HEK293 (cell line): ENCODE measurements at regions not wholly inside any gene's neighbourhood (a gene's known extent, or its start where the extent isn't known, plus 50 kb on each side); places are given as distances from the start of the nearest gene placed in this dataset.
"Not testable (repeated sequence)": the region's sequence is repeated elsewhere in the genome, so short reads cannot be mapped to it uniquely, and the experiment has no call there.

Experiments
- CTCF ChIA-PET: fragments of 350-600 bp; formaldehyde crosslinking; extraction: SDS; loops from one replicate; lab custom pipeline; 2021; ENCODE audit warnings: antibody characterized with exemption; lab: Yijun Ruan, JAX
- POLR2A ChIA-PET: fragments of 300-600 bp; formaldehyde crosslinking; extraction: SDS; loops from one replicate; lab custom pipeline; 2020; ENCODE audit warnings: antibody characterized with exemption, inconsistent platforms; lab: Yijun Ruan, JAX
- H3K27ac ChIP-seq: fragments of 200-500 bp; sonication (Bioruptor generic); 2 replicates; pipeline ENCODE4 v1.5.1; 2014; ENCODE audit warnings: low read depth, low read length, control low read depth, inconsistent platforms; ENCODE audit errors: extremely low read depth
- H3K36me3 ChIP-seq, 2 experiments: fragments of 200-500 bp in 1 of 2; sonication (Bioruptor generic) in 1 of 2; 1 replicate in 1 of 2; 2 replicates in 1 of 2; pipeline ENCODE4 v1.5.1; 2014 to 2017; ENCODE audit warnings: inconsistent platforms in 2 of 2, low read length in 2 of 2; ENCODE audit not compliant: control insufficient read depth in 2 of 2, insufficient read depth in 1 of 2
- H3K4me1 ChIP-seq: fragments of 200-500 bp; sonication (Bioruptor generic); 2 replicates; pipeline ENCODE4 v1.5.1; 2014; ENCODE audit warnings: mild to moderate bottlenecking, low read length, inconsistent platforms; ENCODE audit not compliant: control insufficient read depth, insufficient read depth
- H3K4me3 ChIP-seq: 2 replicates; pipeline ENCODE4 v1.5.1; 2011; ENCODE audit warnings: low read depth, mild to moderate bottlenecking, control low read depth, low read length, moderate library complexity
- H3K9me3 ChIP-seq: fragments of 200-500 bp; sonication (Bioruptor generic); 2 replicates; pipeline ENCODE4 v1.5.1; 2014; ENCODE audit warnings: low read depth, low read length, inconsistent platforms; ENCODE audit not compliant: control insufficient read depth, insufficient read depth
- EGR2 ChIP-seq: fragments of 450-650 bp; formaldehyde crosslinking; IDR thresholded peaks from 2 replicates; pipeline ENCODE4 v1.5.1; 2016; ENCODE audit warnings: low read depth, missing biosample characterization, missing genetic modification characterization
- MZF1 ChIP-seq: fragments of 450-650 bp; formaldehyde crosslinking; IDR thresholded peaks from 2 replicates; pipeline ENCODE4 v1.5.1; 2017; ENCODE audit warnings: missing biosample characterization, missing genetic modification characterization, borderline replicate concordance
- SP7 ChIP-seq: fragments of 450-650 bp; formaldehyde crosslinking; IDR thresholded peaks from 2 replicates; pipeline ENCODE4 v1.5.1; 2016; ENCODE audit warnings: missing biosample characterization, missing genetic modification characterization
- ZBTB20 ChIP-seq: fragments of 450-650 bp; formaldehyde crosslinking; IDR thresholded peaks from 2 replicates; pipeline ENCODE4 v1.5.1; 2016; ENCODE audit warnings: missing biosample characterization, missing genetic modification characterization
- ZBTB8A ChIP-seq: fragments of 450-650 bp; formaldehyde crosslinking; IDR thresholded peaks from 2 replicates; pipeline ENCODE4 v1.5.1; 2016; ENCODE audit warnings: missing biosample characterization, missing genetic modification characterization
- ZNF16 ChIP-seq: fragments of 450-650 bp; formaldehyde crosslinking; IDR thresholded peaks from 2 replicates; pipeline ENCODE4 v1.5.1; 2016; ENCODE audit warnings: low read depth, missing biosample characterization, missing genetic modification characterization
- ZNF169 ChIP-seq: fragments of 450-650 bp; formaldehyde crosslinking; IDR thresholded peaks from 2 replicates; pipeline ENCODE4 v1.5.1; 2016; ENCODE audit warnings: missing biosample characterization, missing genetic modification characterization
- ZNF175 ChIP-seq: fragments of 450-650 bp; formaldehyde crosslinking; IDR thresholded peaks from 2 replicates; pipeline ENCODE4 v1.5.1; 2016; ENCODE audit warnings: missing biosample characterization, missing genetic modification characterization
- ZNF211 ChIP-seq: fragments of 450-650 bp; formaldehyde crosslinking; IDR thresholded peaks from 2 replicates; pipeline ENCODE4 v1.5.1; 2016; ENCODE audit warnings: low read depth, missing biosample characterization, missing genetic modification characterization
- ZNF23 ChIP-seq: fragments of 450-650 bp; formaldehyde crosslinking; IDR thresholded peaks from 2 replicates; pipeline ENCODE4 v1.5.1; 2016; ENCODE audit warnings: missing biosample characterization, missing genetic modification characterization, borderline replicate concordance
- ZNF292 ChIP-seq: fragments of 450-650 bp; formaldehyde crosslinking; IDR thresholded peaks from 2 replicates; pipeline ENCODE4 v1.5.1; 2016; ENCODE audit warnings: low read depth, missing biosample characterization, missing genetic modification characterization, borderline replicate concordance
- ZNF416 ChIP-seq: fragments of 450-650 bp; formaldehyde crosslinking; IDR thresholded peaks from 2 replicates; pipeline ENCODE4 v1.5.1; 2016; ENCODE audit warnings: missing biosample characterization, missing genetic modification characterization
- ZNF48 ChIP-seq: fragments of 450-650 bp; formaldehyde crosslinking; IDR thresholded peaks from 2 replicates; pipeline ENCODE4 v1.5.1; 2016; ENCODE audit warnings: missing biosample characterization, missing genetic modification characterization
- ZNF510 ChIP-seq: fragments of 450-650 bp; formaldehyde crosslinking; IDR thresholded peaks from 2 replicates; pipeline ENCODE4 v1.5.1; 2018; ENCODE audit warnings: mild to moderate bottlenecking, missing genetic modification characterization, missing biosample characterization; ENCODE audit not compliant: insufficient replicate concordance
- ZNF530 ChIP-seq: fragments of 450-650 bp; formaldehyde crosslinking; IDR thresholded peaks from 2 replicates; pipeline ENCODE4 v1.5.1; 2016; ENCODE audit warnings: low read depth, missing biosample characterization, missing genetic modification characterization
- ZNF555 ChIP-seq: fragments of 450-650 bp; formaldehyde crosslinking; conservative IDR thresholded peaks from 2 replicates; pipeline ENCODE4 v1.5.1; 2017; ENCODE audit warnings: missing biosample characterization, mild to moderate bottlenecking, missing genetic modification characterization, inconsistent platforms
- ZNF610 ChIP-seq: fragments of 450-650 bp; formaldehyde crosslinking; IDR thresholded peaks from 2 replicates; pipeline ENCODE4 v1.5.1; 2016; ENCODE audit warnings: missing biosample characterization, missing genetic modification characterization, borderline replicate concordance
- ZNF660 ChIP-seq: fragments of 450-650 bp; IDR thresholded peaks from 2 replicates; pipeline ENCODE4 v1.5.1; 2018; ENCODE audit warnings: missing biosample characterization, mild to moderate bottlenecking, missing genetic modification characterization
- ZNF776 ChIP-seq: fragments of 450-650 bp; formaldehyde crosslinking; IDR thresholded peaks from 2 replicates; pipeline ENCODE4 v1.5.0; 2017; ENCODE audit warnings: missing biosample characterization, missing genetic modification characterization, borderline replicate concordance
- ZNF777 ChIP-seq: fragments of 450-650 bp; formaldehyde crosslinking; IDR thresholded peaks from 2 replicates; pipeline ENCODE4 v1.5.1; 2017; ENCODE audit warnings: missing biosample characterization, missing genetic modification characterization, borderline replicate concordance
- TF ChIP-seq, protein P1 (sequence below): fragments of 450-650 bp; IDR thresholded peaks from 2 replicates; pipeline ENCODE4 v1.5.1; 2018; ENCODE audit warnings: missing biosample characterization, missing genetic modification characterization
- TF ChIP-seq, protein P2 (sequence below): fragments of 450-650 bp; formaldehyde crosslinking; conservative IDR thresholded peaks from 2 replicates; pipeline ENCODE4 v1.5.1; 2016; ENCODE audit warnings: low read depth, missing biosample characterization, missing genetic modification characterization
- TF ChIP-seq, protein P3 (sequence below): fragments of 450-650 bp; formaldehyde crosslinking; IDR thresholded peaks from 2 replicates; pipeline ENCODE4 v1.5.1; 2017; ENCODE audit warnings: missing biosample characterization, missing genetic modification characterization
- TF ChIP-seq, protein P4 (sequence below): fragments of 450-650 bp; formaldehyde crosslinking; IDR thresholded peaks from 2 replicates; pipeline ENCODE4 v1.5.1; 2017; ENCODE audit warnings: missing biosample characterization, missing genetic modification characterization

DNA sequence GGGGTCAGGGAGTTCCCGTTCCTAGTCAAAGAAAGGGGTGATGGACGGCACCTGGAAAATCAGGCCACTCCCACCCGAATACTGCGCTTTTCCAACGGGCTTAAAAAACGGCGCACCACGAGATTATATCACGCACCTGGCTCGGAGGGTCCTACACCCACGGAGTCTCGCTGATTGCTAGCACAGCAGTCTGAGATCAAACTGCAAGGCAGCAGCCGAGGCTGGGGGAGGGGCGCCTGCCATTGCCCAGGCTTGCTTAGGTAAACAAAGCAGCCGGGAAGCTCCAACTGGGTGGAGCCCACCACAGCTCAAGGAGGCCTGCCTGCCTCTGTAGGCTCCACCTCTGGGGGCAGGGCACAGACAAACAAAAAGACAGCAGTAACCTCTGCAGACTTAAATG, 100.1 kb upstream of the IQCM start:
- POLR2A ChIA-PET, H3K4me3 ChIP-seq, H3K36me3 ChIP-seq, H3K9me3 ChIP-seq, H3K27ac ChIP-seq: not testable (repeated sequence)
- CTCF ChIA-PET = interaction anchor here (0.7 to 1.0 kb wide), 2 partner anchors 15 to 144 kb away, joined by 3 read pairs; no protein-coding TSS in a partner anchor
- peaks cover 16% of the 10 kb centered on the region for H3K4me1 ChIP-seq

DNA sequence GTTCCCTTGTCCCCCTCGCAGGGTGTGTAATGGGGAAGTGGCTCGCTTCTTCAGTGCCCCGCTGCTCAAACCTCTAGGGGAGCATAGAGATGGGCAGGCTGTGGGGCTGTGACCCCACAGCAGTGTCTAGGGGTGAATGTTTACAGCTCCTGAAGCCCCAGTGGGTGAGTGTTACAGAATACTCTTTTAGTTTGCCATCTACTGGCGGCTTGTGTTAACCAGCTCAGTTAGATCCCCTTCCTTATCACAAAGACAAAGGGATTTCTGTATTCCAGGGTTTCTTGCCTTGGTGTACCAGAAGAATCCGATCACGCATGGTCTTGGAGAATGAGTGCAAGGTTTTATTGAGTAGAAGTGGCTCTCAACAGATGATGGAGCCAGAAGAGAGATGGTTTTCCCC, 108.1 kb upstream of the IQCM start:
- Histone ChIP-seq H3K27ac (no peak overlapping the region), H3K4me1 (no peaks in the 10 kb centered on the region), H3K36me3 (no peaks in the 10 kb centered on the region), H3K4me3 (no peak overlapping the region), H3K9me3 (no peaks in the 10 kb centered on the region)
- ChIA-PET POLR2A (no interaction called here), CTCF (no interaction called here)
- TF ChIP-seq, protein P1, sequence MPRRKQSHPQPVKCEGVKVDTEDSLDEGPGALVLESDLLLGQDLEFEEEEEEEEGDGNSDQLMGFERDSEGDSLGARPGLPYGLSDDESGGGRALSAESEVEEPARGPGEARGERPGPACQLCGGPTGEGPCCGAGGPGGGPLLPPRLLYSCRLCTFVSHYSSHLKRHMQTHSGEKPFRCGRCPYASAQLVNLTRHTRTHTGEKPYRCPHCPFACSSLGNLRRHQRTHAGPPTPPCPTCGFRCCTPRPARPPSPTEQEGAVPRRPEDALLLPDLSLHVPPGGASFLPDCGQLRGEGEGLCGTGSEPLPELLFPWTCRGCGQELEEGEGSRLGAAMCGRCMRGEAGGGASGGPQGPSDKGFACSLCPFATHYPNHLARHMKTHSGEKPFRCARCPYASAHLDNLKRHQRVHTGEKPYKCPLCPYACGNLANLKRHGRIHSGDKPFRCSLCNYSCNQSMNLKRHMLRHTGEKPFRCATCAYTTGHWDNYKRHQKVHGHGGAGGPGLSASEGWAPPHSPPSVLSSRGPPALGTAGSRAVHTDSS (tag by site-specific recombination) = no peak
- TF ChIP-seq ZNF175 (no peak), ZBTB20 (tag by site-specific recombination) (no peak), ZNF610 (no peak), ZNF777 (tag by site-specific recombination) (no peak), ZNF416 (tag by site-specific recombination) (no peak), EGR2 (tag by site-specific recombination) (no peak), SP7 (tag by site-specific recombination) (no peak), ZNF211 (tag by site-specific recombination) (no peak)
- TF ChIP-seq, protein P2, sequence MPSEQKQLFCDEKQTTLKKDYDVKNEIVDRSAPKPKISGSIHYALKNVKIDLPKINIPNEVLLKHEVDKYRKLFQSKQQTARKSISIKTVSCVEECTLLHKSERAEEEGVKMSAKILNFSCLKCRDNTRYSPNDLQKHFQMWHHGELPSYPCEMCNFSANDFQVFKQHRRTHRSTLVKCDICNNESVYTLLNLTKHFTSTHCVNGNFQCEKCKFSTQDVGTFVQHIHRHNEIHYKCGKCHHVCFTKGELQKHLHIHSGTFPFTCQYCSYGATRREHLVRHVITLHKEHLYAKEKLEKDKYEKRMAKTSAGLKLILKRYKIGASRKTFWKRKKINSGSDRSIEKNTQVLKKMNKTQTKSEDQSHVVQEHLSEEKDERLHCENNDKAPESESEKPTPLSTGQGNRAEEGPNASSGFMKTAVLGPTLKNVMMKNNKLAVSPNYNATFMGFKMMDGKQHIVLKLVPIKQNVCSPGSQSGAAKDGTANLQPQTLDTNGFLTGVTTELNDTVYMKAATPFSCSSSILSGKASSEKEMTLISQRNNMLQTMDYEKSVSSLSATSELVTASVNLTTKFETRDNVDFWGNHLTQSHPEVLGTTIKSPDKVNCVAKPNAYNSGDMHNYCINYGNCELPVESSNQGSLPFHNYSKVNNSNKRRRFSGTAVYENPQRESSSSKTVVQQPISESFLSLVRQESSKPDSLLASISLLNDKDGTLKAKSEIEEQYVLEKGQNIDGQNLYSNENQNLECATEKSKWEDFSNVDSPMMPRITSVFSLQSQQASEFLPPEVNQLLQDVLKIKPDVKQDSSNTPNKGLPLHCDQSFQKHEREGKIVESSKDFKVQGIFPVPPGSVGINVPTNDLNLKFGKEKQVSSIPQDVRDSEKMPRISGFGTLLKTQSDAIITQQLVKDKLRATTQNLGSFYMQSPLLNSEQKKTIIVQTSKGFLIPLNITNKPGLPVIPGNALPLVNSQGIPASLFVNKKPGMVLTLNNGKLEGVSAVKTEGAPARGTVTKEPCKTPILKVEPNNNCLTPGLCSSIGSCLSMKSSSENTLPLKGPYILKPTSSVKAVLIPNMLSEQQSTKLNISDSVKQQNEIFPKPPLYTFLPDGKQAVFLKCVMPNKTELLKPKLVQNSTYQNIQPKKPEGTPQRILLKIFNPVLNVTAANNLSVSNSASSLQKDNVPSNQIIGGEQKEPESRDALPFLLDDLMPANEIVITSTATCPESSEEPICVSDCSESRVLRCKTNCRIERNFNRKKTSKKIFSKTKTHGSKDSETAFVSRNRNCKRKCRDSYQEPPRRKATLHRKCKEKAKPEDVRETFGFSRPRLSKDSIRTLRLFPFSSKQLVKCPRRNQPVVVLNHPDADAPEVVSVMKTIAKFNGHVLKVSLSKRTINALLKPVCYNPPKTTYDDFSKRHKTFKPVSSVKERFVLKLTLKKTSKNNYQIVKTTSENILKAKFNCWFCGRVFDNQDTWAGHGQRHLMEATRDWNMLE (tag by site-specific recombination) = no peak

DNA sequence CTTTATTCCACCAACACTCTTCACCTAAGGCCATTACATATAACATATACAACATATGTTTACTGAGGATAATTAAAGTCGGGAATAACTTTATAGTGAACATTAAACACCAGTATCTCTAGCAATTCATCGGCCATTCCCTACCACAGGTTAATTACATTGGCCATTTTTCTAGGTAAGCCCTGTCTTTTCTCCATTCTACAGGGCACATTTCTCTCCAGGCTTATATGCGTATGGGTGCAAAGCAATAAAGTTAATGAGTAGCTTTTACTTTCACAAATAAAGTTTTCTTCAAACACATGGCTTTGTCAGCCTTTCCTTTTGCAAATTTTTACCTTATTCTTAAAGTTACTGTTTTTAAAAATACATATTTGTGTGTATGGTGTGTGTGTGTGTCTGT, 111.9 kb upstream of the IQCM start:
- Histone ChIP-seq H3K36me3 (no peaks in the 10 kb centered on the region), H3K4me3 (no peak overlapping the region), H3K9me3 (no peaks in the 10 kb centered on the region), H3K4me1 (no peaks in the 10 kb centered on the region), H3K27ac (no peak overlapping the region)
- ChIA-PET POLR2A (no interaction called here), CTCF (no interaction called here)
- no peak for TF ChIP-seq ZNF530 (tag by site-specific recombination)
- TF ChIP-seq ZNF169 = no peak
- no peak for TF ChIP-seq ZNF510 (tag by site-specific recombination)
- no peak for TF ChIP-seq MZF1 (tag by site-specific recombination)
- no peak for TF ChIP-seq ZNF16
- TF ChIP-seq, protein P3, sequence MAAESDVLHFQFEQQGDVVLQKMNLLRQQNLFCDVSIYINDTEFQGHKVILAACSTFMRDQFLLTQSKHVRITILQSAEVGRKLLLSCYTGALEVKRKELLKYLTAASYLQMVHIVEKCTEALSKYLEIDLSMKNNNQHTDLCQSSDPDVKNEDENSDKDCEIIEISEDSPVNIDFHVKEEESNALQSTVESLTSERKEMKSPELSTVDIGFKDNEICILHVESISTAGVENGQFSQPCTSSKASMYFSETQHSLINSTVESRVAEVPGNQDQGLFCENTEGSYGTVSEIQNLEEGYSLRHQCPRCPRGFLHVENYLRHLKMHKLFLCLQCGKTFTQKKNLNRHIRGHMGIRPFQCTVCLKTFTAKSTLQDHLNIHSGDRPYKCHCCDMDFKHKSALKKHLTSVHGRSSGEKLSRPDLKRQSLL (tag by site-specific recombination) = no peak
- TF ChIP-seq ZNF660 = no peak
- no peak for TF ChIP-seq ZNF555 (tag by site-specific recombination)
- TF ChIP-seq, protein P4, sequence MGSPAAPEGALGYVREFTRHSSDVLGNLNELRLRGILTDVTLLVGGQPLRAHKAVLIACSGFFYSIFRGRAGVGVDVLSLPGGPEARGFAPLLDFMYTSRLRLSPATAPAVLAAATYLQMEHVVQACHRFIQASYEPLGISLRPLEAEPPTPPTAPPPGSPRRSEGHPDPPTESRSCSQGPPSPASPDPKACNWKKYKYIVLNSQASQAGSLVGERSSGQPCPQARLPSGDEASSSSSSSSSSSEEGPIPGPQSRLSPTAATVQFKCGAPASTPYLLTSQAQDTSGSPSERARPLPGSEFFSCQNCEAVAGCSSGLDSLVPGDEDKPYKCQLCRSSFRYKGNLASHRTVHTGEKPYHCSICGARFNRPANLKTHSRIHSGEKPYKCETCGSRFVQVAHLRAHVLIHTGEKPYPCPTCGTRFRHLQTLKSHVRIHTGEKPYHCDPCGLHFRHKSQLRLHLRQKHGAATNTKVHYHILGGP = no peak
- no peak for TF ChIP-seq ZNF776 (tag by site-specific recombination)
- TF ChIP-seq ZNF292 (tag by site-specific recombination) = no peak
- TF ChIP-seq ZNF211 (tag by site-specific recombination) = no peak
- no peak for TF ChIP-seq ZBTB8A (tag by site-specific recombination)
- TF ChIP-seq ZNF48 (tag by site-specific recombination) = no peak
- TF ChIP-seq ZNF23 (tag by site-specific recombination) = no peak
